Stimulated activated CD4-positive, alpha-beta T cell treated with anti-CD3 and anti-CD28 coated beads, Interleukin-1b, Interleukin-23, amount 100 ng/mL, for 1 hour (primary cell): ENCODE measurements at regions not wholly inside any gene's neighbourhood (a gene's known extent, or its start where the extent isn't known, plus 50 kb on each side); places are given as distances from the start of the nearest gene placed in this dataset.

Experiments
- DNase-seq, 2 donors: peaks; one replicate each; pipeline ENCODE4 v3.0.0-alpha.2; 2020; ENCODE audit warnings: low read depth in 2 of 2

DNA sequence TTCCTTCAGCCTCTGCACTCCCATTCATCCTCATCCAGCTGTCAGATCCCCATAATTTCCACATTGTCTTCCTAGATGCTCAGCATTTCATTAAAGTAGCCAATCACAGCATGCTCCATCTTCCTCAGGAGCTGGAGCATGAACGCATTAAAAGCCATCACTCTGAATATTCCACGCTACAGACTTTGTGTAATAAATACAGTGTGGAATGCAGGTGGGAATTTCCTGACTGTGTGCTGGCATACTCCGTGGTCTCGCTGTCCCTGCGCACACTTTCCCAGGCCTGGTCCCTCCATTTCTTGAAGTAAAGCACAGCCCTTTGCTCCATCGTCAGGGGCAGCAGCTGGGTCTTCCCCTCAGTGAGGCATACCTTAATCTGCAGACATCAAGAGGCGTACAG lies 123.7 kb upstream of the NCK2 start:
- no peak for DNase-seq

DNA sequence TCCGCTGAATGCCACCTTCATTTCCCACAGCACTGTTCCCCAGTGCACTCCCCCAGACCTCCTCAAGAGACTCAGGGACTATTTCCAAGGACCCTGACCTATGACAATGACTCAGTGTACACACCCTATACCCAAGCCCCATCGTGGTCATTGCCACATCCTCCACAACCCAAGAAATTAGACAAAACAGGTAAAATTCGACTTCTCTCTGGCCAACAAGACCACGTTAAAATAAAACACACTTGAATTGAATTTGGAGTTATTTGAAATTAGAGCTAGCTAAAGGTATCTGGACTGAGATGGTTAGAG lies 126.4 kb upstream of the NCK2 start:
- no peak for DNase-seq

GRCh38 chr2:105617631-105618350 lies 126.9 kb upstream of the NCK2 start:
- DNase-seq: no peak

DNA sequence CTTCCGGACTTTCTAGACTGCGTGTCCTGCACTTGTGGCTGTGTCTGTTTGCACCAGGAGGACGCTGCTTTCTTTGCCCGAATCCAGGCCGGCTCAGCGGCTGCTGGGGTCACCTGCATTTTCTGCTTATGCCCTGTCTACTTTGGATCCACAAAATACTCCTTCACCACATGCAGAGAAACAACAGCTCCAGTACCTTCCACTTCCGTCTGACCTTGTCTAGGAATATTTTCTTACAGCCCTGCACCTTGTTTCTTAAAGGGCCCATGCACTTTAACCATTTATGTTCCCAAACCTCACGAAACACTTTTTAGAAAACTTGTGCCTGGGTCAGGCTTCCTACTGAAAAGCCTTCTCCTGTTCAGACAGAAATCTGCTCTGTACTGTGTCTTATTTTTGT lies 129.4 kb upstream of the NCK2 start:
- no peak for DNase-seq

DNA sequence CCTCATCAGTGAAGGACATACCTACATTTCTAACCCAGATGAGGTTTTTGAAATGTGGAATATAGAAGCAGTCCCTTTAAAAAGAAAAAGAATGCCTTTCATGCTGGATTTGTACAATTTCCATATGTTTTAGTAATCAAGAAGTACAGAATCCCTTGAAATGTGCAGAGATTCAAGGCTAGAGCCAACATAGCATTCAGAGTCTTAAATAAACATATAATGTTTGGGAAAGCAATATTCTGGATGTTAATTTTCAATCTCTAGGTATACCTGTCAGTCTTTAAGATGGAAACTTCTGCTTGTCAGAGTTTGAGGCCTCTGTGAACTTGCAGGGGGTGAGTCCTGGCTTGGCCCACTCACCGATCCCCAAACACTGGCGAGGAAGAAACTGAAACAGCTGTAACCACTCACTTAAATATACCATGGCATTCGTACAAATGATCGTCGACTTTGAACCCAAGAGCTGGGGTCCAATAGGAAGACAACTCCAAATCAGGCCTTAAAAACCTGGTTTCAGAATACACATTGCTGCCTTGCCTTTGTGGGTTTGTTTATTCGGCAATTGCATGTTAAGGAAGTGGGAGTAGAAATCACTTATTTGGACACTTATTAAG lies 132.8 kb upstream of the NCK2 start:
- no peak for DNase-seq

DNA sequence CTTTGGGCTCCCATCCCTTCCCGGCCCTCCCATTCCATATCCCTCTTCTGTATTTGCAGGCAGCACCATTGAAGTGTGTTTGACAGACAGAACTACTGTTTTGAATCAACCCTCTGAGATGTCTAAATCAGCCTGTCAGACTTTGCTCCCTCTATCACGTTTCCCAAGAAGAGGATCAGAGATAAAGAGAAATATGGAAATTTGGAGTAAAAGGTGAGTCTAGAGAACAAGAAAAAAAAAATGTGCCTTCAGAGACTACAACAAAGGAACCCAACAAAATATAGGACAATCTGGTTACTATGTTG lies 133.4 kb upstream of the NCK2 start:
- DNase-seq: no peak

DNA sequence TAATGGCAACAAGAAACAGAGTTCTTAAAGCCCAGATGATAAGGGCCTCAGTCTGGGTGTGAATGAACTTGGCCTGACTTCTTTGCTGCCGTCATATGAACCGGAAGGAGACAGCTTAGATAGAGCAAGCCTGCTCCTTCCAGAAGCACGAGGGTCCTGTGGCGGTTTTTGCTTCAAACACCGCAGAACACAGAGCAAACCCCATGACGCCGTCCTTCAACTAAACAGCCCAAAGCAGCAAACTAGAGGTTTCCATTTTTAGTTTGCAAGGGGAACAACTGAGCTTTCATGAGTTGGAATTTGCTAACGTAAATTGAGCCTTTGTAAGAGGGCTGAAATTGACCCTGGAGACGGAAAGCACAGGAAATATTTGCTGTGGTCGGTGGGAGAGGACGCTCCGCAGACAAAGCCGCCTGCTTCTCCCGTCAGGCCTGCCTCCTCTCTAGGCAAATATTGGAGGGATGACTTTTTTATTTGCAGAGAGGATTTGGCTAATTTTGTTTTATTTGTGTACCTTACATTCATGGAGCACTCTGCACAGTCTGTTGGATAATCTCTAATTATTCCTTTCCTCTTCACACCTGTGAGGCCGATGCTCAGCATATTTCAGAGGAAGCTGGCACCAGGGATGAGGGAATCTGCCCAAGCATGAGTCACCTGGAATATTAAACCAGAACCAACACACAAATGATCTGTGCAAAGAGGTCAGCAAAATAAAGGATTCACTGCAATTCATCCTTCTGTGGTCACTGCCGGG lies 134.0 kb upstream of the NCK2 start:
- DNase-seq: no peak

DNA sequence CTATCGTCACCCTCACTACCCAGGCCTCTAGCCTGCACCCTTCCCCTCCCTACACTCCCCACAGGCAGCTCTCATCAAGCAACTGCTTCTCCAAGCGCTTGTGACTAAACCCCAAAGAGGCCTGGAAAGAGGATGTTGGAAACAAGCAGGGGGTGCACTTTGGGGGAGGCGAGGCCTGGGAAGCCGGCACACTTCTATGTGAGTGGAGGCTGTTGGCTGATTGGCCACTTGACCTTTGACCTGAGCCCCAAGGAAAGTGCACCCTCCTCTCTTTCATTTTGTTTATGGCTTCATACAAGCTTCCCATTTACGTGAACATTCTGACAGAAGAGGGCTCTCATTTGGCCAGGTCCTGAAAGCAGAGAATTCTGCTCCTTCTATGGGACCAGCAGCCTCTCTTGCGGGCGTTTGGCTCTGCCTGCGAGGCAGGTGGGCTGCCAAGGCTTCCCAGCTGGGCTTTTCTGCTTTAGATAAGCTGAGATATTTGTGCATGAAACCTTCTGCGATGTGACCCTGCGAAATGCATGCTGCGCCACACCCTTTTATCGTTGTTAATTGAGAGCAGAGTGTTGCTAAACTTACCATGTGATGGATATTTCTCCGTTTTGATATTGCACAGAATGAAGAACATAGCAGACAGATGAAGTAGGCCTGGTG lies 134.8 kb upstream of the NCK2 start:
- no peak for DNase-seq

- no peak for DNase-seq
Measured at GRCh38 chr2:105607920-105608504, 136.7 kb upstream of the NCK2 start.

GRCh38 chr2:105606081-105606480 lies 138.6 kb upstream of the NCK2 start:
- no peak for DNase-seq

DNA sequence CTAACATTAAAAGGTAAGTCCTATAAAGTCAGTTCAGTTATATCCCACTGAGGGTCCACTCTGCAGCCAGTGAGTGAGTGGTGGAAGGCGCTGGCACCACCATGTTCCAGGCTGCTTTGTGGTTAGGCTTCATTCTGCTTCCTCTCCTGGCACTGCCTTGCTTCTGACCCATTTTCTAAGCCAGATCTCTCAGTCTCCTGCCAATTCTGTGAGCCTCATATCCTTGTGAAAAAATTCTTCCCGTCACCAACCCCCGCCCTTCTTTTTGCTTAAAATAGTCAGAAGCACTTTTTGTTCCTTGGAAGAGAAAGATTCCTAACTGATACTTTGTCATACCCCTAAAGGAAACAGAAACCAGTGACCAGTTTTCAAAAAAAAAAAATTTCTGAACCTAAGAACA lies 139.8 kb upstream of the NCK2 start:
- DNase-seq: no peak

DNA sequence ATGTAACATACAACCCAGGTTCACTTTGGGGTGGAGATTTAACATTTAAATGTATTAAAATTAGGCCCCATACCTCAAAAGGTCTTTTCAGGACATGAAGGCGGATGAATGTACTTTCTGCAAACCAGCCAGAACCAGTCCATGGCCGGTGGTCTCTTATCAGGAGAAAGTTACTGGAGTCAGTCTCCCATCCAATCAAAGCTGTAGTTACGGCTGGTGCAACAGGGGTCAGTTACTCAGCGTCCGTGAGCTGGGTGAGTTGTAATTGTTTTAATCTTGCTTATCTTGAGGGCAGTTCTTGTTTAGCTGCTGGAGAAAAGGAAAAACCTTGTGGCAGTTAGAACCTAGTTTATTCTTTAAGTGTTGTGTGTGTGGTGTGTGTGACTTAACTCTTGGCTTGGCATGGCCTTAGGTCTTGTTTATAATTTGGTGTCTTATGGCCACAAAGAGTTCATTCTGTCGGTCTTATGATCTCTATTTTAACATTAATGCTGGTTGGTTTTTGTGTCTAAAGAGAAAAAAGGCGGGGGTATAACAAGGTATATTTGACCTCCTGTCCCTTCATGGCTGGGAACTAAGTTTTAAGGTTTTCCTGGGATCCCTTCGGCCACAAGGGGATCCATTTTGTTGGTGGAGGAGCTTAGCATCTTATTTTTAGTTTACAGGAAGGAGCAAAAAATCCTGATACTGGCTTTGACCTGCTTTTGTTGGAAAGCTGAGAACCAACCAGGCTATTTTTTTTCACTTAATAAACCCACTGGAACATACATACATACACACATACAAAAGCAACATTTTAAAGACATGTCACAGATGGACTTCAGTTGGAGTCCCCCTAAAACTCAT lies 143.5 kb upstream of the NCK2 start:
- DNase-seq: no peak

GRCh38 chr2:105600602-105600948 lies 144.1 kb upstream of the NCK2 start:
- DNase-seq: no peak

- DNase-seq: no peak
Measured at GRCh38 chr2:105600037-105600442, 144.7 kb upstream of the NCK2 start.

- DNase-seq: no peak
Measured at GRCh38 chr2:105598829-105599698, 145.6 kb upstream of the NCK2 start.

- no peak for DNase-seq
Measured at GRCh38 chr2:105597806-105598803, 146.6 kb upstream of the NCK2 start.

DNA sequence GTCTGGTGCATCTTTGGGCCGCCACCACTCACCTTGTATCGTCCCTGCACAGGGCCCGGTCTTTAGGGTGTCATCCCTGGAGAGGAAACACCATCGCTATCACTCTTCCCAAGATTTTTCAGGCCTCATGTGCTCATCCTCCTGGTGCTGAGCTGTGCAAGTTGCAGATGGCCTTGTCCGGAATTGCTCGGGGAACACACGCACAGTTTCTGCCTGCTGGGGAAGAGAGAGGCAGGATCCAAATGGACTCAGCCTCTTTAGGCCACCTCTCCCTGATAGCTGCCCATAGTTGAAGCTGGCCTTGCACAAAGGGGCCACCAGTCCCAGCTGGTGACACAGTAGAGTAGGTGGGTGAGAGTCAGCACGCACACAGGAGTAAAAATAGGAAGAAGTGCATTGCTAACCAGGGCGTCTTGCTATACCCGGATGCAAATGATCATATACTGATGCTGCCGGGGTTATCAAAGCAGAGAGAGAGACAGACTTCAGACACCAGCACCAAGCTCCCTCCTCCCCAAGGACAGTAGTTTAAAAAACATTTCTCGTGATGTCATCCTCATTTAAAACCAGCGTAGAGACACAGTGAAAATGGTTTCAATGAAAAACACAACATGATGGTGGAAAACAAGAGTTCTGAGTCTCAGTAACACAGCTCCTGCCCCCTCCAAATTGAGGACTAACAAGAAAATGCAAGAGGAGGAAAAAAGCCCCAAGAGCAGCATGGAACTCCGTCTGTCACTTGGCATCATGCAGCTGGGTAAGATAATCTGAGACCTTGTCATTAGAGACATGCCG lies 147.5 kb upstream of the NCK2 start:
- DNase-seq: no peak

GRCh38 chr2:105596411-105596921 lies 148.2 kb upstream of the NCK2 start:
- DNase-seq: no peak
